ENCODE measurements at regions not wholly inside any gene's neighbourhood (a gene's known extent, or its start where the extent isn't known, plus 50 kb on each side); places are given as distances from the start of the nearest gene placed in this dataset.

DNA sequence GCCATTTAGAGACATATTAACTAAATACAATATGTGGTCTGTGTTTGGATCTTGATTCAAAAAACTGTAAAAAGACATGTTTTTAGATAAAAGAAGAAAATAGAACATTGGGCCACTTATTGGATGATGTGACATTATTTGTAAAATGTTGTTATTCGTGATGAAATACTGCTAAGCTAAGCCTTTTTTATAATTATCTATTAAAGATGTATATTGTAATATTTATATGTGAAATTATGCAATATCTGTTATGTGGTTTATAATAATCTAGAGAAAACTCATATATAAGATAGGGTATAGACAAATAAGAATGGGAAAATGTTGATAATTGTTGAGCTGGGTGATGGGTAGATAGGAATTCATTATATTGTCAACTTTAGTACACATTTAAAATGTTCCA is 82.0 kb upstream of the RGS1 start:
- TF ChIP-seq, protein P1, sequence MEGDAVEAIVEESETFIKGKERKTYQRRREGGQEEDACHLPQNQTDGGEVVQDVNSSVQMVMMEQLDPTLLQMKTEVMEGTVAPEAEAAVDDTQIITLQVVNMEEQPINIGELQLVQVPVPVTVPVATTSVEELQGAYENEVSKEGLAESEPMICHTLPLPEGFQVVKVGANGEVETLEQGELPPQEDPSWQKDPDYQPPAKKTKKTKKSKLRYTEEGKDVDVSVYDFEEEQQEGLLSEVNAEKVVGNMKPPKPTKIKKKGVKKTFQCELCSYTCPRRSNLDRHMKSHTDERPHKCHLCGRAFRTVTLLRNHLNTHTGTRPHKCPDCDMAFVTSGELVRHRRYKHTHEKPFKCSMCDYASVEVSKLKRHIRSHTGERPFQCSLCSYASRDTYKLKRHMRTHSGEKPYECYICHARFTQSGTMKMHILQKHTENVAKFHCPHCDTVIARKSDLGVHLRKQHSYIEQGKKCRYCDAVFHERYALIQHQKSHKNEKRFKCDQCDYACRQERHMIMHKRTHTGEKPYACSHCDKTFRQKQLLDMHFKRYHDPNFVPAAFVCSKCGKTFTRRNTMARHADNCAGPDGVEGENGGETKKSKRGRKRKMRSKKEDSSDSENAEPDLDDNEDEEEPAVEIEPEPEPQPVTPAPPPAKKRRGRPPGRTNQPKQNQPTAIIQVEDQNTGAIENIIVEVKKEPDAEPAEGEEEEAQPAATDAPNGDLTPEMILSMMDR (IDR thresholded peaks at IDR 0.05): no peak
- TF ChIP-seq POLR2A (IDR thresholded peaks at IDR 0.05): no peak
